ENCODE measurements at regions not wholly inside any gene's neighbourhood (a gene's known extent, or its start where the extent isn't known, plus 50 kb on each side); places are given as distances from the start of the nearest gene placed in this dataset.

GRCh38 chr1:195897076-195897475, 711.2 kb downstream of the KCNT2 start:
- no peak overlapping the region for H2AFZ ChIP-seq
- no peak overlapping the region for H3K4me2 ChIP-seq
- H3K27me3 ChIP-seq = no peaks in the 10 kb centered on the region
- H3K9me2 ChIP-seq (replicated peaks; ENCODE audit: insufficient read depth) = no peaks in the 10 kb centered on the region
- no peak for TF ChIP-seq CTCF (IDR thresholded peaks at IDR 0.05; ENCODE audit: poor library complexity)
- no peak for TF ChIP-seq EZH2phosphoT487 (IDR thresholded peaks at IDR 0.05; ENCODE audit: low read depth, severe bottlenecking, unreplicated experiment)
- no peak overlapping the region for H3K4me3 ChIP-seq
- no peaks in the 10 kb centered on the region for H3K36me3 ChIP-seq (replicated peaks; ENCODE audit: insufficient read depth, low read depth)
- no peaks in the 10 kb centered on the region for H3K79me2 ChIP-seq
- H4K20me1 ChIP-seq (ENCODE audit: insufficient read depth, poor library complexity, severe bottlenecking) = no peaks in the 10 kb centered on the region
- no peaks in the 10 kb centered on the region for H3K9me3 ChIP-seq (ENCODE audit: low read depth)
- H3K4me1 ChIP-seq (ENCODE audit: insufficient read depth) = no peaks in the 10 kb centered on the region
- DNase-seq (ENCODE audit: low spot score) = no peak
- WGBS (ENCODE audit: low lambda C conversion rate, missing lambda C conversion rate) = 90% methylated on average over 6 of the region's 6 CpGs
- no peak overlapping the region for H3K27ac ChIP-seq

GRCh38 chr1:195894411-195894810, 713.8 kb downstream of the KCNT2 start:
- no peaks in the 10 kb centered on the region for H3K4me1 ChIP-seq (ENCODE audit: insufficient read depth)
- no peaks in the 10 kb centered on the region for H3K27me3 ChIP-seq
- no peak overlapping the region for H3K4me2 ChIP-seq
- no peaks in the 10 kb centered on the region for H4K20me1 ChIP-seq (ENCODE audit: insufficient read depth, poor library complexity, severe bottlenecking)
- WGBS (ENCODE audit: low lambda C conversion rate, missing lambda C conversion rate) = 53% methylated on average over 1 of the region's 1 CpG
- DNase-seq (ENCODE audit: low spot score) = no peak
- H2AFZ ChIP-seq = no peak overlapping the region
- no peaks in the 10 kb centered on the region for H3K79me2 ChIP-seq
- H3K9me3 ChIP-seq (ENCODE audit: low read depth) = no peaks in the 10 kb centered on the region
- no peaks in the 10 kb centered on the region for H3K36me3 ChIP-seq (replicated peaks; ENCODE audit: insufficient read depth, low read depth)
- no peaks in the 10 kb centered on the region for H3K9me2 ChIP-seq (replicated peaks; ENCODE audit: insufficient read depth)
- no peak overlapping the region for H3K27ac ChIP-seq
- no peak overlapping the region for H3K4me3 ChIP-seq
- TF ChIP-seq CTCF (IDR thresholded peaks at IDR 0.05; ENCODE audit: poor library complexity) (no peak), EZH2phosphoT487 (IDR thresholded peaks at IDR 0.05; ENCODE audit: low read depth, severe bottlenecking, unreplicated experiment) (no peak)

- H4K20me1 ChIP-seq (ENCODE audit: insufficient read depth, poor library complexity, severe bottlenecking) = no peaks in the 10 kb centered on the region
- WGBS (ENCODE audit: low lambda C conversion rate, missing lambda C conversion rate) = 52% methylated on average over 1 of the region's 1 CpG
These were observed 722.2 kb downstream of the KCNT2 start for GRCh38 chr1:195886000-195886399.

More at GRCh38 chr1:195886000-195886399, 722.2 kb downstream of the KCNT2 start:
- H3K36me3 ChIP-seq (replicated peaks; ENCODE audit: insufficient read depth, low read depth) = no peaks in the 10 kb centered on the region
- DNase-seq (ENCODE audit: low spot score) = no peak
- H3K4me2 ChIP-seq = no peak overlapping the region
- no peaks in the 10 kb centered on the region for H3K9me2 ChIP-seq (replicated peaks; ENCODE audit: insufficient read depth)
- no peaks in the 10 kb centered on the region for H3K27me3 ChIP-seq
- no peak overlapping the region for H3K4me3 ChIP-seq
- H3K4me1 ChIP-seq (ENCODE audit: insufficient read depth) = no peaks in the 10 kb centered on the region
- H2AFZ ChIP-seq = no peak overlapping the region
- no peaks in the 10 kb centered on the region for H3K9me3 ChIP-seq (ENCODE audit: low read depth)
- no peak for TF ChIP-seq EZH2phosphoT487 (IDR thresholded peaks at IDR 0.05; ENCODE audit: low read depth, severe bottlenecking, unreplicated experiment)
- no peak for TF ChIP-seq EZH2 (IDR thresholded peaks at IDR 0.05; ENCODE audit: borderline replicate concordance)
- TF ChIP-seq CTCF (IDR thresholded peaks at IDR 0.05; ENCODE audit: poor library complexity) = no peak
- no peaks in the 10 kb centered on the region for H3K79me2 ChIP-seq
- no peak overlapping the region for H3K27ac ChIP-seq
